HG03558 (cell line): ENCODE measurements at regions not wholly inside any gene's neighbourhood (a gene's known extent, or its start where the extent isn't known, plus 50 kb on each side); places are given as distances from the start of the nearest gene placed in this dataset.
"Not testable (repeated sequence)": the region's sequence is repeated elsewhere in the genome, so short reads cannot be mapped to it uniquely, and the experiment has no call there.

Experiments used
- ATAC-seq: cut with Tn5 transposase; IDR thresholded peaks from one replicate; pipeline ENCODE4 v1.9.1; 2021; ENCODE audit warnings: moderate number of reproducible peaks; ENCODE audit not compliant: unreplicated experiment; ENCODE audit errors: extremely low read depth

GRCh38 chr2:90325796-90326353 lies 1634.4 kb downstream of the RPIA start:
- ATAC-seq = not testable (repeated sequence)

GRCh38 chr2:90355546-90355945 lies 1664.1 kb downstream of the RPIA start:
- not testable (repeated sequence) for ATAC-seq

GRCh38 chr2:90359344-90359743 lies 1667.9 kb downstream of the RPIA start:
- ATAC-seq = not testable (repeated sequence)

GRCh38 chr2:90359887-90360730 lies 1668.6 kb downstream of the RPIA start:
- ATAC-seq = not testable (repeated sequence)

- ATAC-seq = not testable (repeated sequence)
Observed at GRCh38 chr2:90360731-90361035, 1669.2 kb downstream of the RPIA start.
